Inflammatory macrophage treated with lipopolysaccharide for 4 hours (primary cell): ENCODE measurements at regions not wholly inside any gene's neighbourhood (a gene's known extent, or its start where the extent isn't known, plus 50 kb on each side); places are given as distances from the start of the nearest gene placed in this dataset.

Experiments used
- DNase-seq: peaks from one replicate; pipeline ENCODE4 v3.0.0-alpha.2; 2020

DNA sequence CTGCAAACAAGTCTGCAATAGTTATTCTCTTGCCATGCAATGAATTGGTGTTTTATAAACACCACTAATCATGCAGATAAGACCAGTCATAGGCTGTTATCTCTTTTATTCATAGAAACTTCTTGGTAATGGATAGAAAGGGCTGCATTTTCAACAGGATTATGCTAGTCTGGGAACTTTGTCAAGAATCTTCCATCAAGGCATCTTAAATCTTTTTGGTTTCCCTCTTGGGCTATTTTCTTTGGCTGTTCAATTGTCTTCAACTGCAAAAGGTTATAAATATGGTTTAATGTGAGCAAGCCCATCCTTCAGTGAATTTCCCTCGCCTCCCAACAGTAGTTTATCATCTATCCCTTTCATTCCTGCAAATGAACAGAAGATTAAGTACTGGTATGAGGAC is 59.0 kb upstream of the MINAR1 start:
- DNase-seq = no peak

DNA sequence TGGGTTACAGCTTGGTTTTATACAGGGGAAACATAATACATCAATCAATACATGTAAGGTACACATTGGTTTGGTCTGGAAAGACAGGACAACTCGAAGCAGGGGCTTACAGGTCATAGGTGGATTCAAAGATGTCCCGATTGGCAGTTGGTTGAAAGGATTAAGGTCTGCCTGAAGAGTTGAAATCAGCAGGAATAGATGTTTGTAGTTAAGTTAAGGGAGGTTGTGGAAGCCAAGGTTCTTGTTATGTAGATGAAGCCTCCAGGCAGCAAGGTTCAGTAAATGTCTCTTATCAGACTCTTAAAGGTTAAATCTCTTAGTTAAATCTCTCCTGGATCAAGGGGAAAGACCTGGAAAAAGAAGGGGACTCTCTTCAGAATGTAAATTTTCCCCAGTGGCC is 58.4 kb upstream of the MINAR1 start:
- DNase-seq = no peak

DNA sequence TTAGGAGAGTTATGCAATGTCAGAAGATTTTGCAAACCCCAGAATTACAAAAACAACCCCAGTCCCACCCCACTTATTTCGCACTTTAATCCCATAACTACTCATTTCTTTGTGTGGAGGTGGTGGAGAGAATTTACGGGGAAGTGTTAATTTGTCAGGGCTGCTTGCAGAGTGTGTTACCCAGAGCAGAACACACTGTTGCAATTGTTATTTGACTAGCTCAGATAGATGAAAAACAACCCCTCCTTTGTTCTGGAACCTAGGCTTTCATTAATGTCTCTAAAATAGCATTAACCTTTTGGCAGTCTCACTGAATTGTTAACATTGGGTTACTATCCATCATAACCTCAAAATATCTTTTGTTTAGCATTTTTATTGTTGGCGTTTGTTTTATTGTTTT is 55.8 kb upstream of the MINAR1 start:
- no peak for DNase-seq

DNA sequence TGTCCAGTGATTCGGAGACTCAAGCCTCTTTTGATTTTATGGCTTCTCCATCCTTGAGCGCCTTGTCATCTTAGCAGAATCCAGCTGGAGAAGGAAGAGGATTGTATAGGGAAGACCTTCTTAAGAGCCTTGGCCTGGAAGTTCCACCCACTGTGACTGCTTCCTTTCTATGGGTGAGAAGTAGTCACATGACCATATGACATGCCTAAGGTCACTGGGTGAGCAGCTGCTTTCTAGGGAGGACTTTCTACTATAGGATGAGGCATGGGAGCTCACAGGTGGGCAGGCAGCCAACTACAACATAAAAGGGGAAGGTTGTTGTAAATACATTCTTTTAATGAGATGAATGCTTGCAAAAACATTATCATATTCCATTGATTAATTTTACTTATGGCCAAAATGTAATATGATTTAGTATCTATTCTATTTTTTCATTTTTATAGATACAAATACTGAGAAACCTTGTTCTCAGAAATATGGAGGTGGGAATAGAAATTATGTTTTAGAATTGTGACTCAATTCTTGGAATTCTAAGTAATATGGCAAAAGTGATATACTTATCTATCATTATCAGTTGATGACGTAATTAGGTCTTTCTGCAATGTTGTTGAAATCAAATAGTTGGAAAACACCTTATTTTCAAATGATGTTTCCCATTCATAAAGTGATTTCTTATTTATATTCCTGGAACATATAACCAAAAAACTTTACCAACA is 53.6 kb upstream of the MINAR1 start:
- DNase-seq = peak; percentile 14

DNA sequence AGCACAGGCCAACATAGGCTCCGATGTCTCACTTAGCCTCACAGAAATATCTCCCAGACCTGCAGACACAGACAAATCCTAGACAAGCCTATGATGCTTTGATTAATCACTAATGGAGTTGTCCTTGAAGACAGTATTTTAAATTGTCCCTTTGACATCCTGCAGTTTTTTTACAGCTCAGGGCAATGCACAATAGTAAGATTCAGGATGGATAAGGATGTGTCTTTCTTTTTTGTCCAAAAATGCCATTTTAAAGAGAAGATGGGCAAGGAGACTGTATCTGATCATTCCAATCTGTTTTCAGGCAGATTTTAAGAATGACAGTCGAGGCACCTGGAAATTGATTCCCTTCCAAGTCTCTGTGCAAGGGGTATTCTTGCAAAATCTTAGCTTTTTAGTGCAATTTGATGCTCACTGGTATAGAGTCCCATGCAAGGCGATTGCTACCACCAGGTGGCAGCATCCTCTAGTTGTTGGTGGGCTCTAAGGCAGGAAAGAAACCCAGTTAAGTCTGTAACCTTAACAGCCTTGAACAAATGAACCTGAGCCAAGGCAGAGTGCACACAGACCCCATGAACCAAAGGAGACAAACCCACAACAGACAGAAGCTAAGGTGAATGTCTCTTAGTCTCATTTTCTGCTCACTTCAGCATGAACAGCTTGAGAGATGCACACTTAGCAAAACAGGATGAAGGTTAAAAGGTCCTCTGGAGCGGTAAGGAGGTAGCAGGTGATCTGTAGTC is 51.2 kb upstream of the MINAR1 start:
- DNase-seq = peak; percentile 65

DNA sequence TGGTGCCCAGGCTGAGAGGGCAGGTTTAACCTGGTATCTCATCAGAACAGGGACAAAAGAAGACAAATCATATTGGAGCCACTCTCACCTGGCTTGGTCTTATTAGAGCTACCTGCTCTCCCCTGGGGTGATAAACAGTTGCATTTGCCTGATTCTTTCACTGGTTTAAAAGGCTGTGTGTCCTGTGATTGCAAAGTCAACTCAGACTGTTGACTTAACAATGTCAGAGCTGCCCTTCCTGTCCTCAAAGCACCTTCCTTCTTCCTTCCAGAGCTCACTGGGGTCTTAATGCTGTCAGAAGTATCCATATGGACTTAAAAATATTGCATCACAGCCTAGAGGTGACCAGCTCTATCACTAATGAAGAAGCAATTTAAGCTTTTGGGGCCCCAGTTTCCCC is 50.5 kb upstream of the MINAR1 start:
- no peak for DNase-seq
